ENCODE measurements at regions not wholly inside any gene's neighbourhood (a gene's known extent, or its start where the extent isn't known, plus 50 kb on each side); places are given as distances from the start of the nearest gene placed in this dataset.

DNA sequence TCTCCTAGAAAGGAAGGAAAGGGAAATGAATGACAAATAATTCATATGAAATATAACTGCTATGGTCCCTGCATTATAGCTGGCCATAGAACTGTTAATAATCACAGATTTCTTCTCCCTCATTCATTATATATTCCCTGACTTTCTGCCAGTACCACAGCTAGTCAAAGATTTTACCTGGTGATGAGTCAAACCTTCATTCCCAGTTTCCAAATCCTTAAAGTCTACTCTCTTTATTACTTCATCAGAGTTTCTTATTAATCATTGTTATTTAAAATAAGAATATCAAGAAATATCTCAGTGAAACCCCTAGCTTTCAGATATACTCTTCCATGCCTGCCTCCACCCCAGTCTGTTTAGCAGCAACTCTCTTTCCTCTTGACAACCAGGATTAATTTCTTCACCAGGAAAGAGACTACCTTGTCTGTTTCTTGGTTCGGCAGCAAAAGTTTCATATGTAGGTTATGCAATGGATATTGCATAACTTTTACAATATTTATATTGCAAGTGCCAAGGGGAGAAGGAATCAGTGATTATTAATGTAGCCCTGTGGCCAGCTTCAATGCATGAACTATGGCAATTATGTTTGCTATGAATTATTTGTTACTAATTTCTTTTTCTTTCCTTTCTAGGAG lies 533.8 kb downstream of the FBXO15 start:
- intact Hi-C loops (cut with DNase I) = no loop called here
- DNase-seq = no peak
- H3K27ac ChIP-seq (ENCODE audit: low read depth in 1 of 2, low read length in 2 of 2) = no peak overlapping the region
- no peak overlapping the region for H3K4me3 ChIP-seq (ENCODE audit: low read length in 2 of 2)
- H3K4me1 ChIP-seq (ENCODE audit: control insufficient read depth in 1 of 2, insufficient read depth in 2 of 2, low read length in 2 of 2) = no peaks in the 10 kb centered on the region
- ATAC-seq (ENCODE audit: low FRiP score) = no peak
- H3K36me3 ChIP-seq (ENCODE audit: control insufficient read depth in 1 of 2, insufficient read depth in 2 of 2, low read length in 1 of 2) = no peaks in the 10 kb centered on the region
- H3K27me3 ChIP-seq (ENCODE audit: control insufficient read depth in 1 of 2, insufficient read depth in 2 of 2, low read length in 1 of 2) = no peaks in the 10 kb centered on the region
- 76 to 77% methylated on average over 1 of the region's 1 CpG for WGBS, 2 donors
- no peaks in the 10 kb centered on the region for H3K9me3 ChIP-seq (ENCODE audit: control insufficient read depth, low read length)

DNA sequence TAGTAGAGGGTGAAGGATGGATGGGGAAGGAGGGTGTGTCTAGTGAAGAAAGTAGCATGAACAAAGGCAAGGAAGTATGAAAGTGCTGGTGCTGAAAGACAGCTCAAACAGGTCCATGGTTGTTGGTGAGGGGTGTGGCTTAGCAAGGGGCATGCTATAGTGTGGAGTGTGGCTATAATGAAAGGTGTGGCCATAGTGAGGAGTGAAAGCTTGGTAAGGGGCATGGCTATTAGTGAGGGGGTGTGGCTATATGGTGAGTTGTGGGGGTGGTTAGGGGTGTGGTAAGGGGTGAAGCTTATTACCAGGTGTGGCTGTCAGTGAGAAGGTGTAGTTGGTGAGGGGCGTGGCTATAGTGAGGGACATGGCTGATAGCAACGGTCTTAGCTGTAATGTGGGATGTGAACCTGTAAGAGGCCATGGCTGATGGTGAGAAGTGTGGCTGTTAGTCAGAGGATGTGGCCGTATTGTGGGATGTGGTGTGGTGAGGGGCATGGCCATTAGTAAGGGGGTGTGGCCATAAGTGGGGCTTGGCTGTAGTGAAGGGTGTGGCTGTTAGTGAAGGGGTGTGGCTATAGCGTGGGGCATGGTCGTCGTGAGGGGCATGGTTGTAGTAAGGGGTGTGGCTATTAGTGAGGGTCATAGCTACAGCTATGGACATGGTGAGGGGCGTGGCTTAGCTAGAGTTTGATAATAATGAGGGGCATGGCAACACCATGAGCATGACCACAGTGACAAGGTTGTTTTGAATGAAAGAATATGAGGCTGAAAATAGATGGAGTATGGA lies 549.6 kb downstream of the FBXO15 start:
- no peak overlapping the region for H3K4me3 ChIP-seq (ENCODE audit: low read length in 2 of 2)

GRCh38 chr18:73594749-73595148 lies 552.9 kb downstream of the FBXO15 start:
- WGBS, 2 donors = 69 to 73% methylated on average over 4 of the region's 4 CpGs
- ATAC-seq (ENCODE audit: low FRiP score) = no peak
- no peaks in the 10 kb centered on the region for H3K36me3 ChIP-seq (ENCODE audit: control insufficient read depth in 1 of 2, insufficient read depth in 2 of 2, low read length in 1 of 2)

More for the DNA sequence above, 549.6 kb downstream of the FBXO15 start:
- no peaks in the 10 kb centered on the region for H3K36me3 ChIP-seq (ENCODE audit: control insufficient read depth in 1 of 2, insufficient read depth in 2 of 2, low read length in 1 of 2)
- H3K27ac ChIP-seq (ENCODE audit: low read depth in 1 of 2, low read length in 2 of 2) = no peak overlapping the region
- 73 to 77% methylated on average over 7 of the region's 7 CpGs for WGBS, 2 donors
- no peak for DNase-seq
- no peaks in the 10 kb centered on the region for H3K27me3 ChIP-seq (ENCODE audit: control insufficient read depth in 1 of 2, insufficient read depth in 2 of 2, low read length in 1 of 2)
- no peak for ATAC-seq (ENCODE audit: low FRiP score)
- H3K9me3 ChIP-seq (ENCODE audit: control insufficient read depth, low read length) = no peaks in the 10 kb centered on the region
- intact Hi-C loops (cut with DNase I) = loop anchor here in 1 of 2 donors (10.0 kb wide), 1 partner anchor 63 kb away; no protein-coding TSS in a partner anchor
- no peaks in the 10 kb centered on the region for H3K4me1 ChIP-seq (ENCODE audit: control insufficient read depth in 1 of 2, insufficient read depth in 2 of 2, low read length in 2 of 2)

DNA sequence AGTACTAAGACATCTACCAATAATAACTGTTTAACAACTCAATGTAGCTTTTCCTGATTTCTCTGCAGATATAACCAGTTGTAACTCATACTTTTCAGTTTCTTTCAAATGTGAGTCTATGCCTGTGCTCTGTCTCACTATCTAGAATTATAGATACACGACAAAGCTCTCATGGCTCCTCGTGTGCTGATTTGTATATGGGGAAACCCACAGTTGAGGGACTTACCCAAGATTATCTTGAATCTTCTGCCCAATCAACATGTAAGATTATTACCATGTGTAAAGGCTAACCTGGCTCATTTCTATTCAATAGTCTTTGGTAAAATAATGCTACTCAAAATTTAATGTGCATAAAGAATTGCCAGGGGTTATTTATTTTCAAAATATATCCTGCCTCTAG lies 554.4 kb downstream of the FBXO15 start:
- DNase-seq (no peak), ATAC-seq (ENCODE audit: low FRiP score) (no peak)
- no peak overlapping the region for H3K4me3 ChIP-seq (ENCODE audit: low read length in 2 of 2)
- H3K27ac ChIP-seq (ENCODE audit: low read depth in 1 of 2, low read length in 2 of 2) = no peak overlapping the region
- no peaks in the 10 kb centered on the region for H3K36me3 ChIP-seq (ENCODE audit: control insufficient read depth in 1 of 2, insufficient read depth in 2 of 2, low read length in 1 of 2)
- 78 to 84% methylated on average over 2 of the region's 2 CpGs for WGBS, 2 donors
- no peaks in the 10 kb centered on the region for H3K9me3 ChIP-seq (ENCODE audit: control insufficient read depth, low read length)
- H3K27me3 ChIP-seq (ENCODE audit: control insufficient read depth in 1 of 2, insufficient read depth in 2 of 2, low read length in 1 of 2) = no peaks in the 10 kb centered on the region
- intact Hi-C loops (cut with DNase I) = loop anchor here in 1 of 2 donors (10.0 kb wide), 1 partner anchor 58 kb away; no protein-coding TSS in a partner anchor
- no peaks in the 10 kb centered on the region for H3K4me1 ChIP-seq (ENCODE audit: control insufficient read depth in 1 of 2, insufficient read depth in 2 of 2, low read length in 2 of 2)

More at GRCh38 chr18:73594749-73595148, 552.9 kb downstream of the FBXO15 start:
- Histone ChIP-seq H3K27me3 (ENCODE audit: control insufficient read depth in 1 of 2, insufficient read depth in 2 of 2, low read length in 1 of 2) (no peaks in the 10 kb centered on the region), H3K4me3 (ENCODE audit: low read length in 2 of 2) (no peak overlapping the region), H3K4me1 (ENCODE audit: control insufficient read depth in 1 of 2, insufficient read depth in 2 of 2, low read length in 2 of 2) (no peaks in the 10 kb centered on the region), H3K9me3 (ENCODE audit: control insufficient read depth, low read length) (no peaks in the 10 kb centered on the region), H3K27ac (ENCODE audit: low read depth in 1 of 2, low read length in 2 of 2) (no peak overlapping the region)
- no peak for DNase-seq
- intact Hi-C loops (cut with DNase I) = loop anchor here in 1 of 2 donors (10.0 kb wide), 1 partner anchor 60 kb away; no protein-coding TSS in a partner anchor

DNA sequence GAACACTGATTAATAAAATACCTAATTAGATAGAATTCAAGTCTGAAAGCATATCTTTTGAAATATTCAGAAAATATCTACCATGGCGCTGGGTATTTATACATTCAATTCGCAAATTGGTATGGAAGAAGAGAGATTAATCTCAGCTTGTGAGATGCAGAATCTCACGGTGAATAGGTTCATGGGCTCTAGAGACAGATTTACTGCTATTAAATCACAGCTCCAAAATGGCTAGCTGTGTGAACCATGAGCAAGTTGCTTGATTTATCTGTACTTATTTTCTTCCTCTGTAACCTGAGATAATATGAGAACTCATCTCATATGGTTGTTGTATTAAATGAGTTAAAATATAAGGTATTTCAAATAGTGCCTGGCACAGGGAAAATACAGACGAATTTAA lies 556.7 kb downstream of the FBXO15 start:
- H3K9me3 ChIP-seq (ENCODE audit: control insufficient read depth, low read length) = no peaks in the 10 kb centered on the region
- no peaks in the 10 kb centered on the region for H3K4me1 ChIP-seq (ENCODE audit: control insufficient read depth in 1 of 2, insufficient read depth in 2 of 2, low read length in 2 of 2)
- H3K27me3 ChIP-seq (ENCODE audit: control insufficient read depth in 1 of 2, insufficient read depth in 2 of 2, low read length in 1 of 2) = no peaks in the 10 kb centered on the region
- H3K36me3 ChIP-seq (ENCODE audit: control insufficient read depth in 1 of 2, insufficient read depth in 2 of 2, low read length in 1 of 2) = no peaks in the 10 kb centered on the region
- no peak overlapping the region for H3K27ac ChIP-seq (ENCODE audit: low read depth in 1 of 2, low read length in 2 of 2)
- intact Hi-C loops (cut with DNase I) = loop anchor here in 1 of 2 donors (10.0 kb wide), 1 partner anchor 56 kb away; no protein-coding TSS in a partner anchor
- no peak overlapping the region for H3K4me3 ChIP-seq (ENCODE audit: low read length in 2 of 2)
- ATAC-seq (ENCODE audit: low FRiP score) = no peak
- DNase-seq = no peak
- WGBS, 2 donors = 78 to 82% methylated on average over 4 of the region's 4 CpGs

DNA sequence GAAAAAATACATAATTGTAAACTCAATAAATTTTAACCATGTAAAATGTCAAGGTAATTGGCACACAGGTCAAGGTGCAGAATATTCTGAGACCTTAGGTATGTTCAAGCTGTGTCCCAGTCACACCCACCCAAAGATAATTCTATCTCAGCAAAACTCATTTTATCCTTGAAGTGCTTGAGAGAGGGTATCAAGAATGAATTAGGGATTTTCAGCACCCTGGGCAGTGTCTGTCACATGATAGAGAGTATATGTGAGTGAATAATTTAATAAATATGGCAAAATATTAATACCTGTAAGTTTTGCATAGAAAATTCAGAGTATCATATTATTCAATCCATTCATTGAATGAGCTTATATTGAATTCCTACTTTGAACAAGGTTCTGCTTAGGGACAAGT lies 567.9 kb downstream of the FBXO15 start:
- H3K4me1 ChIP-seq (ENCODE audit: control insufficient read depth in 1 of 2, insufficient read depth in 2 of 2, low read length in 2 of 2) = no peaks in the 10 kb centered on the region
- no peaks in the 10 kb centered on the region for H3K36me3 ChIP-seq (ENCODE audit: control insufficient read depth in 1 of 2, insufficient read depth in 2 of 2, low read length in 1 of 2)
- intact Hi-C loops (cut with DNase I) = no loop called here
- DNase-seq (no peak), ATAC-seq (ENCODE audit: low FRiP score) (no peak)
- H3K27ac ChIP-seq (ENCODE audit: low read depth in 1 of 2, low read length in 2 of 2) = no peak overlapping the region
- no peaks in the 10 kb centered on the region for H3K27me3 ChIP-seq (ENCODE audit: control insufficient read depth in 1 of 2, insufficient read depth in 2 of 2, low read length in 1 of 2)
- H3K9me3 ChIP-seq (ENCODE audit: control insufficient read depth, low read length) = no peaks in the 10 kb centered on the region
- H3K4me3 ChIP-seq (ENCODE audit: low read length in 2 of 2) = no peak overlapping the region

- WGBS, 2 donors = 74 to 78% methylated on average over 1 of the region's 1 CpG
- H3K9me3 ChIP-seq (ENCODE audit: control insufficient read depth, low read length) = no peaks in the 10 kb centered on the region
- no peaks in the 10 kb centered on the region for H3K27me3 ChIP-seq (ENCODE audit: control insufficient read depth in 1 of 2, insufficient read depth in 2 of 2, low read length in 1 of 2)
- no peak overlapping the region for H3K4me3 ChIP-seq (ENCODE audit: low read length in 2 of 2)
- ATAC-seq (ENCODE audit: low FRiP score) = no peak
- H3K27ac ChIP-seq (ENCODE audit: low read depth in 1 of 2, low read length in 2 of 2) = no peak overlapping the region
- intact Hi-C loops (cut with DNase I) = no loop called here
- DNase-seq = no peak
- no peaks in the 10 kb centered on the region for H3K4me1 ChIP-seq (ENCODE audit: control insufficient read depth in 1 of 2, insufficient read depth in 2 of 2, low read length in 2 of 2)
- no peaks in the 10 kb centered on the region for H3K36me3 ChIP-seq (ENCODE audit: control insufficient read depth in 1 of 2, insufficient read depth in 2 of 2, low read length in 1 of 2)
These were observed 570.3 kb downstream of the FBXO15 start for GRCh38 chr18:73577365-73577764.

- no peaks in the 10 kb centered on the region for H3K36me3 ChIP-seq (ENCODE audit: control insufficient read depth in 1 of 2, insufficient read depth in 2 of 2, low read length in 1 of 2)
- H3K4me1 ChIP-seq (ENCODE audit: control insufficient read depth in 1 of 2, insufficient read depth in 2 of 2, low read length in 2 of 2) = no peaks in the 10 kb centered on the region
- no peak overlapping the region for H3K27ac ChIP-seq (ENCODE audit: low read depth in 1 of 2, low read length in 2 of 2)
- 92 to 94% methylated on average over 1 of the region's 1 CpG for WGBS, 2 donors
- H3K4me3 ChIP-seq (ENCODE audit: low read length in 2 of 2) = no peak overlapping the region
- no peak for DNase-seq
- no peaks in the 10 kb centered on the region for H3K27me3 ChIP-seq (ENCODE audit: control insufficient read depth in 1 of 2, insufficient read depth in 2 of 2, low read length in 1 of 2)
- no peaks in the 10 kb centered on the region for H3K9me3 ChIP-seq (ENCODE audit: control insufficient read depth, low read length)
- intact Hi-C loops (cut with DNase I) = no loop called here
- no peak for ATAC-seq (ENCODE audit: low FRiP score)
These were observed 583.6 kb downstream of the FBXO15 start for GRCh38 chr18:73563901-73564472.

Data from aorta (tissue), 5 donors.